HG03025 (cell line): ENCODE measurements at regions not wholly inside any gene's neighbourhood (a gene's known extent, or its start where the extent isn't known, plus 50 kb on each side); places are given as distances from the start of the nearest gene placed in this dataset.

Source experiments
- ATAC-seq: cut with Tn5 transposase; IDR thresholded peaks from one replicate; pipeline ENCODE4 v1.9.1; 2021; ENCODE audit warnings: mild to moderate bottlenecking, moderate library complexity; ENCODE audit not compliant: unreplicated experiment, low FRiP score

DNA sequence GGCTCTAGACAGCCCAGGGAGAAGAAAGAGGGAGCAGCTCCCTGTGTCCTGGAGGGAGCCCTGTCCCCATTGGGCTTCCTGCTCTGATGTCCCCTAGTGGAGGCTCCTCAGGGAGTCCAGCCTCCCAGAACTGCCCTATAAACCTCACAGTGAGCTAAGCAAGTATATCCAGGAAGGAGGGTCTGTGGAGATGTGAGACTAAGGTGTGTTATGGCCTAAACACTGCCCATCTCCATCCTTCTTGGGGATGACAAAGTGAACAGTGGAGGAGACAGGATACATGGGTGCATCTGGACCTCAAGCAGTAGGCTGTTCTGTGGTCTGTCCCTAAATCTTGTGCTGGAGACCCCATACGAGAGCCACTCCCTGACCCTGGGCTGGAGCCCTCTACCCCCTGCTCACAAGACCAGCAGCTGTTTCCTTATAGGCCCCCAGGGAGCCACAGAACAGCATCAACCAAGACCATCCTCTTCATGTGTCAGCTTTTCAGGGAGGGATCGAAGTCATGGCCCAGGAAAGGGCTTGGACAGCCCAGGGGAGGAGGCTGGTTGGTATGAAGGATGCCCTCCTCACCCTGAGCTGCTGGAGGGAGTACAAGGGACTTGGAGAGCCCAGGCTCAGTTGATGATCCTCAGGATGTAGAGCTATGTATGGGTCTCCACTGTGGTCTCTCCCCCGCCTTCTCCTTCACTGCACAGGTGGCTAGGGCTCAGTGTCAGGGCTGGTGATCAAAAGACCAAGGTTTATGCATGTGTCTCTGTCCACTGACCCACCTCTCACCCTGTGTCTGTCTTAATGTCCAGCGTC, 49.7 kb upstream of the TOP3B start:
- no peak for ATAC-seq
